ENCODE measurements at regions not wholly inside any gene's neighbourhood (a gene's known extent, or its start where the extent isn't known, plus 50 kb on each side); places are given as distances from the start of the nearest gene placed in this dataset.

- TF ChIP-seq, protein P1, sequence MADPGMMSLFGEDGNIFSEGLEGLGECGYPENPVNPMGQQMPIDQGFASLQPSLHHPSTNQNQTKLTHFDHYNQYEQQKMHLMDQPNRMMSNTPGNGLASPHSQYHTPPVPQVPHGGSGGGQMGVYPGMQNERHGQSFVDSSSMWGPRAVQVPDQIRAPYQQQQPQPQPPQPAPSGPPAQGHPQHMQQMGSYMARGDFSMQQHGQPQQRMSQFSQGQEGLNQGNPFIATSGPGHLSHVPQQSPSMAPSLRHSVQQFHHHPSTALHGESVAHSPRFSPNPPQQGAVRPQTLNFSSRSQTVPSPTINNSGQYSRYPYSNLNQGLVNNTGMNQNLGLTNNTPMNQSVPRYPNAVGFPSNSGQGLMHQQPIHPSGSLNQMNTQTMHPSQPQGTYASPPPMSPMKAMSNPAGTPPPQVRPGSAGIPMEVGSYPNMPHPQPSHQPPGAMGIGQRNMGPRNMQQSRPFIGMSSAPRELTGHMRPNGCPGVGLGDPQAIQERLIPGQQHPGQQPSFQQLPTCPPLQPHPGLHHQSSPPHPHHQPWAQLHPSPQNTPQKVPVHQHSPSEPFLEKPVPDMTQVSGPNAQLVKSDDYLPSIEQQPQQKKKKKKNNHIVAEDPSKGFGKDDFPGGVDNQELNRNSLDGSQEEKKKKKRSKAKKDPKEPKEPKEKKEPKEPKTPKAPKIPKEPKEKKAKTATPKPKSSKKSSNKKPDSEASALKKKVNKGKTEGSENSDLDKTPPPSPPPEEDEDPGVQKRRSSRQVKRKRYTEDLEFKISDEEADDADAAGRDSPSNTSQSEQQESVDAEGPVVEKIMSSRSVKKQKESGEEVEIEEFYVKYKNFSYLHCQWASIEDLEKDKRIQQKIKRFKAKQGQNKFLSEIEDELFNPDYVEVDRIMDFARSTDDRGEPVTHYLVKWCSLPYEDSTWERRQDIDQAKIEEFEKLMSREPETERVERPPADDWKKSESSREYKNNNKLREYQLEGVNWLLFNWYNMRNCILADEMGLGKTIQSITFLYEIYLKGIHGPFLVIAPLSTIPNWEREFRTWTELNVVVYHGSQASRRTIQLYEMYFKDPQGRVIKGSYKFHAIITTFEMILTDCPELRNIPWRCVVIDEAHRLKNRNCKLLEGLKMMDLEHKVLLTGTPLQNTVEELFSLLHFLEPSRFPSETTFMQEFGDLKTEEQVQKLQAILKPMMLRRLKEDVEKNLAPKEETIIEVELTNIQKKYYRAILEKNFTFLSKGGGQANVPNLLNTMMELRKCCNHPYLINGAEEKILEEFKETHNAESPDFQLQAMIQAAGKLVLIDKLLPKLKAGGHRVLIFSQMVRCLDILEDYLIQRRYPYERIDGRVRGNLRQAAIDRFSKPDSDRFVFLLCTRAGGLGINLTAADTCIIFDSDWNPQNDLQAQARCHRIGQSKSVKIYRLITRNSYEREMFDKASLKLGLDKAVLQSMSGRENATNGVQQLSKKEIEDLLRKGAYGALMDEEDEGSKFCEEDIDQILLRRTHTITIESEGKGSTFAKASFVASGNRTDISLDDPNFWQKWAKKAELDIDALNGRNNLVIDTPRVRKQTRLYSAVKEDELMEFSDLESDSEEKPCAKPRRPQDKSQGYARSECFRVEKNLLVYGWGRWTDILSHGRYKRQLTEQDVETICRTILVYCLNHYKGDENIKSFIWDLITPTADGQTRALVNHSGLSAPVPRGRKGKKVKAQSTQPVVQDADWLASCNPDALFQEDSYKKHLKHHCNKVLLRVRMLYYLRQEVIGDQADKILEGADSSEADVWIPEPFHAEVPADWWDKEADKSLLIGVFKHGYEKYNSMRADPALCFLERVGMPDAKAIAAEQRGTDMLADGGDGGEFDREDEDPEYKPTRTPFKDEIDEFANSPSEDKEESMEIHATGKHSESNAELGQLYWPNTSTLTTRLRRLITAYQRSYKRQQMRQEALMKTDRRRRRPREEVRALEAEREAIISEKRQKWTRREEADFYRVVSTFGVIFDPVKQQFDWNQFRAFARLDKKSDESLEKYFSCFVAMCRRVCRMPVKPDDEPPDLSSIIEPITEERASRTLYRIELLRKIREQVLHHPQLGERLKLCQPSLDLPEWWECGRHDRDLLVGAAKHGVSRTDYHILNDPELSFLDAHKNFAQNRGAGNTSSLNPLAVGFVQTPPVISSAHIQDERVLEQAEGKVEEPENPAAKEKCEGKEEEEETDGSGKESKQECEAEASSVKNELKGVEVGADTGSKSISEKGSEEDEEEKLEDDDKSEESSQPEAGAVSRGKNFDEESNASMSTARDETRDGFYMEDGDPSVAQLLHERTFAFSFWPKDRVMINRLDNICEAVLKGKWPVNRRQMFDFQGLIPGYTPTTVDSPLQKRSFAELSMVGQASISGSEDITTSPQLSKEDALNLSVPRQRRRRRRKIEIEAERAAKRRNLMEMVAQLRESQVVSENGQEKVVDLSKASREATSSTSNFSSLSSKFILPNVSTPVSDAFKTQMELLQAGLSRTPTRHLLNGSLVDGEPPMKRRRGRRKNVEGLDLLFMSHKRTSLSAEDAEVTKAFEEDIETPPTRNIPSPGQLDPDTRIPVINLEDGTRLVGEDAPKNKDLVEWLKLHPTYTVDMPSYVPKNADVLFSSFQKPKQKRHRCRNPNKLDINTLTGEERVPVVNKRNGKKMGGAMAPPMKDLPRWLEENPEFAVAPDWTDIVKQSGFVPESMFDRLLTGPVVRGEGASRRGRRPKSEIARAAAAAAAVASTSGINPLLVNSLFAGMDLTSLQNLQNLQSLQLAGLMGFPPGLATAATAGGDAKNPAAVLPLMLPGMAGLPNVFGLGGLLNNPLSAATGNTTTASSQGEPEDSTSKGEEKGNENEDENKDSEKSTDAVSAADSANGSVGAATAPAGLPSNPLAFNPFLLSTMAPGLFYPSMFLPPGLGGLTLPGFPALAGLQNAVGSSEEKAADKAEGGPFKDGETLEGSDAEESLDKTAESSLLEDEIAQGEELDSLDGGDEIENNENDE (IDR thresholded peaks at IDR 0.05; ENCODE audit: insufficient replicate concordance, low read length): no peak
- TF ChIP-seq HDAC2 (IDR thresholded peaks at IDR 0.05; ENCODE audit: borderline replicate concordance in 1 of 2, low read depth in 2 of 2, low read length in 2 of 2) (no peak), RNF2 (IDR thresholded peaks at IDR 0.05; ENCODE audit: borderline replicate concordance, low read depth, low read length, missing control alignments, poor library complexity, severe bottlenecking) (no peak), GABPA (IDR thresholded peaks at IDR 0.05; ENCODE audit: borderline replicate concordance, insufficient read depth, low read length) (no peak), E2F6 (IDR thresholded peaks at IDR 0.05) (no peak), TEAD4 (IDR thresholded peaks at IDR 0.05; ENCODE audit: low read depth, low read length) (no peak), BACH1 (IDR thresholded peaks at IDR 0.05; ENCODE audit: low read length) (no peak), KDM5A (IDR thresholded peaks at IDR 0.05; ENCODE audit: low read length) (no peak)
These were observed 62.5 kb upstream of the CD44 start (continued) for GRCh38 chr11:35076201-35077100.
